GM21526 (cell line): ENCODE measurements at regions not wholly inside any gene's neighbourhood (a gene's known extent, or its start where the extent isn't known, plus 50 kb on each side); places are given as distances from the start of the nearest gene placed in this dataset.
"Not testable (repeated sequence)": the region's sequence is repeated elsewhere in the genome, so short reads cannot be mapped to it uniquely, and the experiment has no call there.

Source experiments
- ATAC-seq: cut with Tn5 transposase; IDR thresholded peaks from one replicate; pipeline ENCODE4 v1.9.1; 2021; ENCODE audit warnings: moderate library complexity; ENCODE audit not compliant: unreplicated experiment, low FRiP score

DNA sequence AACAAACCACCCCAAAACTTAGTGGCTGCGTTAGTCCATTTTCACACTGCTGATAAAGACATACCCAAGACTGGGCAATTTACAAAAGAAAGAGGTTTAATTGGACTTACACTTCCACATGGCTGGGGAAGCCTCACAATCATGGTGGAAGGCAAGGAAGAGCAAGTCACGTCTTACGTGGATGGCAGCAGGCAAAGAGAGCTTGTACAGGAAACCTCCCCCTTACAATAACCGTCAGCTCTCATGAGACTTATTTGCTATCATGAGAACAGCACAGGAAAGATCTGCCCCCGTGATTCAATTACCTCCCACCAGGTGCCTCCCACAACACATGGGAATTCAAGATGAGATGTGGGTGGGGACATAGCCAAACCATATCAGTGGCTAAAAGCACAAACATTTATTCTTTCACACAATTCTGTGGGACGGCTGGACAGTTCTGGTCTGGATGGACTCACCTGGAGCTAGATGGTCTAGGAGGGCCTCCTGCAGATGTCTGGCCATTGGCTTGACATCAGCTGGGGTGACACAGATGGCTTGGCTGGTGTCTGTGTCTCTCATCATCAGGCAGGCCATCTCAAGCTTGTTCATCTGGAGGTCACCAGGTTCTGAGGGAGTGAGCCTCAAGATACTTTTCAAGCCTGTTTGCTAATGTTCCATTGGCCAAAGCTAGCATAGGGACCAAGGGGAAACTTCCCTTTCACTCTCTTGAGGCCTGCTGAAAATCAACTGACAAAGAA is 104.1 kb downstream of the SMIM20 start:
- not testable (repeated sequence) for ATAC-seq

DNA sequence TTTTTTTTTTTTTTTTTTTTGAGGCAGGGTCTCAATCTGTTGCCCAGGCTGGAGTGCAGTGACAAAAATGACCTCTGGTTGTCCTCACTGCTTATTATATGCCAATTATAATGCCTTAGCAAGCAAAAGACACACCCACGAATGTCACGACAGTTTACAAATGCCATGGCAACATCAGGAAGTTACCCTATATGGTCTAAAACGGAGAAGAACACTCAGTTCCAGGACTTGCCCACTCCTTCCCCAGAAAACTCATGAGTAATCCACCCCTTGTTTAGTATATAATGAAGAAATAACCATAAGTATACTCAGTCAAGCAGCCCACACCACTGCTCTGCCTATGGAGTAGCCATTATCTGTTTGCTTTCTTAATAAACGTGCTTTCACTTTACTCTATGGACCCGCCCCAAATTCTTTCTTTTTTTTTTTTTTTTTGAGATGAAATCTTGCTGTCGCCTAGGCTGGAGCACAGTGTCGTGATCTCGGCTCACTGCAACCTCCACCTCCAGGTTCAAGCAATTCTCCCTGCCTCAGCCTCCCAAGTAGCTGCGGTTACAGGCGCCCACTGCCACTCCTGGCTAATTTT is 106.2 kb downstream of the SMIM20 start:
- ATAC-seq = no peak

DNA sequence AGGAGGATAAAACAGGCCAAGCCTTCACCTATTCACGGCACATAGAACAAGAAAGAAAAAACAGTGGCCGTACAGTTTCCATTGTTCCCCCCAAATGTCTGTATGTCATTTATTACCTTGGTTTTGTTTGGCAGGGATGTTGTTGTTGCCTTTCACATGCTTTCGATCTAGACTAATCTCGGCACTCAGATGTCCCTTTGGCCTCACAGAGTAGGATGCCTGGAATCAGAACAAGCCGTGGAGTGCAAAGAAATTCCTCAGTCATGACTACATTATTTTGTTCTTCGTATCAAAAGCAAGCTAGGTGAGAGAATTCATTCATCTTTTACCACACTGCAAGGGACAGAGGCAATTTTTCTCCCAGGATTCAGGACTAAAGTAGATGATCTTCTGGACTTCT is 106.9 kb downstream of the SMIM20 start:
- no peak for ATAC-seq

DNA sequence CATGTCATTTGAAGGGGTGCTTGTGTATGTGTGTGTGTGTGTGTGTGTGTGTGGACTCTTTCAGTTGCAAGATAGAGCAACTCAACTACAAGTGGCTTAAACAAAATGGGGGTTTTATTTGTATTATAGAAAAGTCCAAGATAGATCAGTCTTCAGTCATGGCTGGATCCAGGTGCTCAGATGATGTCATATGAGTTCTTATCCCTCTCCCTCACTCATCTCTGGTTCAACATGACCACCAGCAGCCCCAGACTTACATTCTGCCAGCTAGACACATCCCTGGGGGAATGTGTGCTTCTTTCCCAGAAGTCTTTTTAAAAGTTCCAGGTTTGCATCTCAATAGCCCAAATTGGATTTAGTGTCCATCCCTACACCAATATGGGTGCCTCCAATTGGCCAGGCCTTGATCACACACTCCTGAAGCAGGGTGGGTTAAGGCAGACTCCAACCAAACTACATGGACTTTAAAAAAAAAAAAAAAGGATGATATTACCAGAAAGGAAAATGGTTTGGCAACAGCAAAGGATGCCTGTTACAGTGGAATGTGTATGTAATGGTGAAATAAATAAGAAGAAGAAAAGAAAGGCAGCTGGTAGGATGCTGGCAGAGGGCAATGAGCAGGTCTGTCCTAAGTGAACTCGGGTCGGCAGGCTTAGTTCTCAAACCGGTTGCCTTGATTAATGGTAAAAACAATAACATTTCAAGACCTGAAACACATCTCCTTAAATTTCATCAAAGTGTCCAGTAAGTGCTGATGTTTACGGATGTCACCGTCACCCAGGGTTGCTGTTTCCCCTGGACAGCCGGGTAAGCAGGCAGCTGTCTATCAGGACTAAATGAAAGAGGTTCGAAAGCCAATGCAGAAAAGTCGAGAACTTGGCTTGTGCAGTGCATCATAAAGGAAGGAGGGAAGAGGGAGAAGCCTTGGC is 107.7 kb downstream of the SMIM20 start:
- ATAC-seq = no peak

DNA sequence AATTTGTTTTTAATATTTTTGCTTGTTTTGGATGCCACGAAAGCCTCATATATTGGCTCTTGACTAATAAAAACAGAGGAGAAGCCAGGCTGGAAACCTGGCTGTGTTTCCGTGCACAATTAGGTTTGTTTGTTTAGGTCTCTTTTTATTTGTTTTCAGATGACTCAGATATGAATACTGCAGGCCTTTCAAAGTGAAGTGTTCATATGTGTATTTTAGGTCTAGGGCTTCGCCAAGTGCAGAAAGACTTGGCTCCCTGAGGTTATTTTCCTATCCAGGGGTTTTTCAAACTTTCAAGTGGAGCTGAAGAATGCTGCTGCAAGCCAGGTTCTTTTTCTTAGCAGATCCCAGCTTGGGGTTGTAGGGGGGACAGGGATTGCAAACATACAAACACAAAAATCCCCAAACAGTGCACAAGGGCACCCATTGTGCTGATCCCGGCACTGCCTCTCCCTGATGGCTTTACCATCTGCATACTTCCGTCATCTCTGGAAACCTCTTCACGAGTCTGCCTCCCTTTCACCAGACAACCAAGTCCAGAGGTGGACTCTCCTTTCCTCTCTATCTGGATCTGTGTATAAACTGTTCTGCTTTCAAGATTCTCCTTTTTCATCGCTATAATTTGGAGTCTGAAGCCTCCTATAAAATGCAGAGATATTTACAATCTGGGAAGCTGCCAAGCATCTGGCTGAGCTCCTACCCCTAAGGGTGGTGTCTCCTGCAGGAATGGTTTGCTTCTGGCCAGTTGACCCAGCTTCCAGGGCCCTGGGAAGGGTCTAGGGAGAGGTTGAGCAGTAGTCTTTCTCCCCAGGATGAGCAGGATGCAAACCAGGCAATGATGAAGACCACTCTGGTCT is 108.6 kb downstream of the SMIM20 start:
- ATAC-seq = no peak

DNA sequence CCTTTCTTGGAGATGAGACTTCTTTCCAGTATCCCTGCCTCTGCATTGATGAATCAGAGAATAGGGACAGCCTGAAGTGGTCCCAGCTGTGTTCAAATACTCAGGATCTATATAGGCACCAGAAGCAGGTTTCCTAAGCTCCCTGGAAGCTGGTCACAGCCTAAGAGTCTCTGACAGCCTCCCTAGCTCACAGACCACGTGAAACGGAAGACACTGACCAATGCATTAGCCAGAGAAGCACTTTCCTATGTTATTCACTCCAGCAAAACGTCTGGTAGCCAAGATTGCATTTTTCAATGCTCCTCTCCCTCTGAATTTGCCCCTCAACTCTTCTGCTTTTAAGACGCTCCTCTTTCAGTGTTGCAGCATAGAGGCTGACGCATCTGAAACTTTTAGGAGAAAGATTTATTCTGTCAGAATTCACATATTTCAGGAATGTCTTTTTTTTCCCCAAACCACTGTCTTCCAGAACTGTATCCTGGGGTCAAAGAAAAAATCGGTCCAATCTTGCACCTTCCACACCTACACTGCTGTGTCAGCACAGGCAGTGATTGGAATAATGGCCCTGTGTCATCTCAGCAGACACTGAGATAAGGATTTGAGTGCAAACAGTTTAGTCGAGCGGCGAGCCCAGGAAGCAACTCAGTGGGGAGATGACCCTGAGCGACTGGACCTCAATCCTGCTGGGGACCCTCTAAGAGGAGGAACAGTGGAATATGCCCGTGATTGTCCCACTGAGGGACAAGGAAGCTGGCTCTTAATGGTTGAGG is 109.4 kb downstream of the SMIM20 start:
- ATAC-seq = no peak

DNA sequence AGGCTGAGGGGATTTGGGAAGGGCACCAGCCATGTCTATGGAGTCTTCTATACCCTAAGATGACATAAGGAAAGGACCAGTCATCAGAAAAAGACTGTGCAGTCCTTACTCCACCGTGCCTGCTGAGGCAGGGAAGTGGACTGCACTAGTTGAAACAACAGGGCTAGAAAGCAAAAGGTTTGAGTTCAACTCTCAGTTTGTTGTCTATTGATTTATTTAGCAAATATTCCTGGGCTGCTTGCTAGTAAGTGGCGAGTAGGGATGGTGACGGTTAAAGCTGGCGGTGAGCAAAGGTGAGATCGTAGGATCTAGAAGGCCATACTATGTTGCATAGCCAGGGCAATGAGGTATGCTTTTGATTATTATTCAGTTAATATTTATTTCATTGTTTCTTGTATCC is 110.1 kb downstream of the SMIM20 start:
- no peak for ATAC-seq

DNA sequence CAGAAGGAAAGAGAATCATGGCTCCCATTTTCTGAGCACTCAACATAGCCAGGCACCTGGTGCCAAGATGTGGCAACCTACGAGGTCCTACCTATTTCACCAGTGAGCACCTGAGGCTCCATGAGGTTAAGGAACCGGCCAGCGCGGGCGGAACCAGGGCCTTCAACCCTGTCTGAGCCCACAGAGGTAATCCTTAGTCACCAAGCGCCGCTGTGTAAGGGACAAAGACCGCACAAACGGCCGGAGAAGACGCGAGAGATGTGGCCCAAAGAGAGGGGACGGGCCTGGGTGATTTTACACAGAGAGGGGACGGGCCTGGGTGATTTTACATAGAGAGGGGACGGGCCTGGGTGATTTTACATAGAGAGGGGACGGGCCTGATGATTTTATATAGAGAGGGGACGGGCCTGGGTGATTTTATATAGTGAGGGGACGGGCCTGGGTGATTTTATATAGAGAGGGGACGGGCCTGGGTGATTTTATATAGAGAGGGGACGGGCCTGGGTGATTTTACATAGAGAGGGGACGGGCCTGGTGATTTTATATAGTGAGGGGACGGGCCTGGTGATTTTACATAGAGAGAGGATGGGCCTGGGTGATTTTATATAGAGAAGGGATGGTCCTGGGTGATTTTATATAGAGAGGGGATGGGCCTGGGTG is 114.2 kb downstream of the SMIM20 start:
- no peak for ATAC-seq

DNA sequence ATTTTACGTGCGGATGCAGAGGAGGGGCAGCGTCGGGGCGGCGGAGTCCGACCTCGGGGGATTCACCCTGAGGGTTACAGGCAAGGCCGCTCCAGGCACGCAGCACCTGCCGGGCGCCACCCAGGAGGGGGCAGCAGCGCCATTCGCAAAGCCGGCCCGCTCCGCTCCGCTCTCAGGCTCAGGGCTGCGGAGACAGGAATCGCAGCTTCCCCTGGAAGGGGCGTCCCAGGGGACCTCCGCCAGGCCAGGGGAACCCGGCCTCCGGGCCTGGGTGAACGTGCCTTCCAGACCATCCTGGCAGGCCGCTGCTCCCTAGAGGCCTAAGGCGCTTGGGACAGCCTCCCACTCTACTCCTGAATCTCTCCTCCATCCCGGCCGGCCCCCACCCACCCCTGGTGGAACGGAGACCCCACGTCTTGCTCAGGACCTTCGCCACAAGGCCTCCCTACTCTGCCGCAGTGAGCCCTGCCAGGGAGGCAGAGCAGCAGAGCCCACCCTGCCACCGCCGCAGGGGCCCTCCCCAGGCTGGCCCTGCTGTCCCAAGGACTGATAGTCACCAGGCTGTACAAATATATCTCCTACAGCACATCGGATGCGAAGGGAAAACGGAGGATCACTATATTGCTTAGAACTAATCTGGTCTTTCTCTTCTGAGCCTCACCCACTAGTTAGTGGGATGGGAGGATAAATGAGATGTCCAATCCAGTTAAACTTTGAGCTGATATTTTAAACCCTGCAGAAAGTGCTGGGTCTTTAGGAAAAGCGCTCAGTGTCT is 115.0 kb downstream of the SMIM20 start:
- ATAC-seq = peak; percentile 92

DNA sequence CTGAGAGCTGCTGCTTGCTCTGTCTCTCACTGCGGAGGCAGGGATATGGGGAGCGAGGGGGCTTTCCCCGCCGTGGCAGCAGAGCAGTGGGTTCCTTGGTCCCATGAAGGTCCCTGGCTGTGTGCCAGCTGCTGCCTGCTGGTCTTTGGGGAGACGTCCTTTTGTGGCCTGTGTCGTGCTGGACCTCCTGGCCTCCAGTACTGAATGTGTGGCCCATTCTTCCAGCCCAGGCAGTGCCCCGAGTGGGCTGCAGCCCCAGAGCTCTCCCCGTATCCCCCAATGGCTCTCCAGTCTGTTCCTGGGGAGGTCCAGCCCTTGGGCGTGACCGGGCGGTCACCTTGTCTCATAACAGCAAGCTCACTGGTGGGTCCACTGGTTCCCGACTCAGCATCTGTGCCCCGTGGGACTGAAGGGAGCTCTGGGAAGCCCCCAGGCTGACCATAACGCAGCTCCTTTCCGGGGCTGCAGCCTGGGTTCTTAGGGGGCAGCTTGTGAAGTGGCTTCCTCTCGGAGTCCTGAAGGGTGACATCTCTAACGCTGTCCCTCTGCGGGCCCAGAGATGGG is 115.6 kb downstream of the SMIM20 start:
- ATAC-seq = no peak

GRCh38 chr4:26030260-26030667 is 116.2 kb downstream of the SMIM20 start:
- ATAC-seq = no peak

GRCh38 chr4:26030780-26031179 is 116.8 kb downstream of the SMIM20 start:
- no peak for ATAC-seq

DNA sequence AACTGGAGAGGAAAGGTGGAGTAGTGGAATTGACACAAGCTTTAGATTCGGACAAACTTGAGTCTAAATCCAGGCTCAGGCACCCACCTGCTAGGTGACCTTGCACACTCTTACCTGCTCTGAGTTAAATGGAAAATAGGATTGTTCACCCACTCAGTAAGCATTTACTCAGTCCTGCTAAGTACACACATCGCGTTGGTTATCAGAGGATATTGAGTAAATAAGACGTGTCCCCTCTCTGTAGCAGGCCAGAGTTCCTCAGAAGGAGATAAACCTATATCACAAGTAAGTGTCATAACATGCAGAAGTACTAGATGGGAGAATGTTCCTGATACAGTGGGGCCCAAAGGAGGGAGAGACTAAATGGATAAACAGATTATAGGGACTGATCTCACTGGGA is 117.7 kb downstream of the SMIM20 start:
- no peak for ATAC-seq

DNA sequence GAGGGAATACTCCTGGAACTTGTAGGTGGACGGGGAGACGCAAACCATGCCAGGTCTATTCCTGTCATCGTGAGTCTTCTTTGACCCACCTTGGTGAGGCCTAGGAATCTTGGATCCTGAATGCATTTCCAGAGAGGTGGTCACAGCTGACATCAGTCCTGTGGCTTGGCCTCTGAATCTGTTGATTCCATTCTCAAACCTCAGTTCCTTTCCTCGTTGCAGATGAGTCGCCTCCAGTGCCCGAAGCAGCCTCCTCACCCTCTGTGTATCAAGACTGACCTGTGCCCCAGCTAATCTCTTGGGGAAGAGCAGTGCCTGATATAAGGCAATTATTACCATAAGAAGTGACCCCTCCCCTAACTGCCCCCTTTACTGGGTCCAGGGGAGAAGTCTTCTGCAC is 118.1 kb downstream of the SMIM20 start:
- no peak for ATAC-seq

GRCh38 chr4:26032630-26033317 is 118.8 kb downstream of the SMIM20 start:
- no peak for ATAC-seq

- no peak for ATAC-seq
These were observed 119.4 kb downstream of the SMIM20 start for GRCh38 chr4:26033389-26033788.

DNA sequence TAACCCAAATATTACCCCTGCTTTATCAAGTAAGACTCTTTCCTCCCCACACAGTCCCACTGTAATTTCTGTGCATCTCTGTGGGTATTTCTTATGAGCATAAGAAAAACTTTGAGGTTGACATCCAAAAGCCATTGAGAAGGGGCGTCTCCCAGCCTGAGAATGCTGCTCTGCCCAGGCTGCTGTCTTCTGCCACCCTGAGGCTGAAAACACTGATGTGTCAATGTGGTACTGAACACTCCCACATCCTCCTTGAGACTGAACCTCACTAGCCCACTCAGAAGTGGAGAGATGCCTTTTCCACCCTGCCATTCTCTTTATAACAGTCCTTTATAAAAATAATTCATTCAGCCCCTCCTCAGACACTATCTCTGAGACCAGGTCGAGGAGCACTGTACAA is 120.8 kb downstream of the SMIM20 start:
- no peak for ATAC-seq

- no peak for ATAC-seq
These were observed 121.9 kb downstream of the SMIM20 start for GRCh38 chr4:26035921-26036320.
